HG02571 (cell line): ENCODE measurements at regions not wholly inside any gene's neighbourhood (a gene's known extent, or its start where the extent isn't known, plus 50 kb on each side); places are given as distances from the start of the nearest gene placed in this dataset.

Source experiments
- ATAC-seq: cut with Tn5 transposase; IDR thresholded peaks from one replicate; pipeline ENCODE4 v1.9.1; 2021; ENCODE audit warnings: mild to moderate bottlenecking, moderate library complexity; ENCODE audit not compliant: unreplicated experiment

DNA sequence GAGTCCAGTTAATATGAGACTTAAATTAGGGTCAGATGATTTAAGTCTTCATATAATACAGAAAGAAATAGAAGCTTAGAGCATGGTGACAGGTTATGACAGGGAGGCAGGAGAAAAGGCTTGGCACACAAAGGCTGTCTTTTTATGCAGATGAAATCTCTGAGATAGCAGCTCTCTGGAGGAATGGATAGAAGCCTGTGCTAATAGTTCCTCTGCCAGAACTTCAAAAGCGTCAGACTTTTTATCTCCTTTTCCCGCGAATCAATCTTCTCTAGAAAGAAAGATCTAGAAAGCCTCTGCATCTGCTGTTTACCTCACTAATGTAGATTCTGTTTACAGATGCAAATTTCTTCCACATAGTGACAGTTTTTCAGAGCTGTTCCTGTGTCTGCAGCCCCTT lies 1106.2 kb downstream of the XPNPEP1 start:
- ATAC-seq, result no peak

DNA sequence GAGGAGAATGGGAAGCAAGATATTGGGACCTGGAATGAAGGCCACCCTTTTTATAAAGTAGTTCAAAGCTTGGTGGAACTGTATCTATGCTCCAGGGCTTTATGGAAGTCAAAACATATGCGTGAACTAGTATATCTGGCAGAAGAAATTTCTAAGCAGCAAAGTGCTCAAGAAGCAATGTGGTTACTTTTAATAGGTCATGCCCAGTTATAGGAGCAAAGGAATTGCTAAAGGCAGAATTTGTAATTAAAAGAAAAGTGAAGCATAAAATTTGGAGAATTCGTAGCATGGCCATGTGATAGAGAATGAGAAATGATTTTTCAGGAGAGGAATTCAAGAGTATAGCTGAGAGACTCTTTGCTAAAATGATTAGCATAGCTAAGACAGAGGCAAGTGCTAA lies 1110.4 kb downstream of the XPNPEP1 start:
- no peak for ATAC-seq

DNA sequence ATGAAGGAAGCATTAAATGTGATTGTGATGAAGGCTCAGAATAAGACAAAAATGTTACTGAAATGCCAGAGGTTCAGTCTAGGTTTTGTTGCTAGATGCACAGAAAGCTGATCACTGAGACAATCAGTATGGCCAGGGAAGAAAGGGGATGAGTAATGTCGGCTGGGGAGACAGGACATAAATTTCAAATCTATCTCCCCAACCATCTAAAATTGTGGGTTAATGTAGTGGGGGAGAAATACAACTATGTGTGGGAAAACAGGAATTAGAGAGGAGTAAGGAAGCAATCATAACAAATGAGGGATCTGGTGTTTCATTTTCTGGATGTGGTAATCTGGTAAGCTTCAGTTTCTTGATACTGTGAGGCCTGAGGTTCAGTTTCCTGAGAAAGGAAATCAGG lies 1111.0 kb downstream of the XPNPEP1 start:
- ATAC-seq, result no peak

DNA sequence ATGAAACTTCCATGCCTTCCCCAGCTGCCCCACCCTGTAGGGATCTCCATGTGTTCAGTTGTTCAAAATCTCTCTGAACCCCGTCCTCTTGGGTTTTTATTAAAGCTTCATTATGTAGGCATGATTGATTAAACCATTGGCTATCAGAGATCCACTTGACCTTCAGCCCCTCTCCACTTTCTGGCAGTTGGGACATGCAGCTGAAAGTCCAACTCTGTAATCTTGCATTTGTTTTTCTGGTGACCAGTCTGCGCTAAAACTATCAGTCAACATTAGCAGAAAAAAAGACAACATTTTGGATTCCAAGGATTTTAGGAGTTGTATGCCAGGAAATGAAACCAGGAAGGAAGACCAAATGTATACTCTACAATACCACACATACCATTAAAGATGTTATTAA lies 1115.1 kb downstream of the XPNPEP1 start:
- no peak for ATAC-seq

GRCh38 chr10:108801775-108802517 lies 1121.4 kb downstream of the XPNPEP1 start:
- no peak for ATAC-seq

- ATAC-seq, result no peak
Observed at GRCh38 chr10:108801220-108801619, 1122.1 kb downstream of the XPNPEP1 start.

DNA sequence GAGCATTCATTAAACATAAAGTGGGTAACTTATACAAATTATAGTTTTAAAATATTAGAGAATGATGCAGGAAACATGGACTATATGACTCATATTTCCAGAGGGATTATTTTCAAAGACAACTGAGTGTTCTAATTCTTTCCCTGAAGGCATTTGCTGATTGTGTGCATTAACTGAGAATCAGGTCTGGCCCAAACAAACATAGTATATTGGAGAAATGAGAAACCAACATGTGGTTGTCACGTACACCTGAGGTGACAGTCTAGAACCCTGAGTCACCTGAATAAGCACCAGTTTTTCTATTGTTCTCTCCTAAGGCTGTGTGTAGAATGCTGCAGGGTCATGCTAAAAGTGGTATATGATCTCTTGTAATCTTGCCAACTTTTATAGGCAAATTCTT lies 1125.7 kb downstream of the XPNPEP1 start:
- no peak for ATAC-seq

- ATAC-seq, result no peak
Observed at GRCh38 chr10:108791794-108792474, 1131.4 kb downstream of the XPNPEP1 start.

DNA sequence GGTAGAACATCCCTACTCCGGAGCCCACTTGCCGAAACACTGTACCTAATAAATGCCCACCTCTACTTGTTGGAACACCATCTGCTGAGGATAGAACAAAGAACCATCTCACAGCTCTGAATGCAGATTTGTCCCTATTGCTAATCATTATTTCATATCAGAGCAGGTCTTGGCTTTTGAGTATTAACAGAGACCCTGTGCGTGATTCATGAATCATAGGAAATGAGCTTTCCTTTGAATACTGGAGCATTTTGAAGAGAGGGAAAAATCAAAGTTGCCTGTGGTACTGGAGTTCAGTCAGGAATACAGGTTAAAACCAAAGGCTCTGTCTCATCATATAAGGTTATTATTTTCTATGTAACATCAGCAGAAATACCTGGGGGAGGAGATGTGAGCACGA lies 1132.3 kb downstream of the XPNPEP1 start:
- no peak for ATAC-seq

GRCh38 chr10:108789919-108790318 lies 1133.4 kb downstream of the XPNPEP1 start:
- peak; percentile 53 for ATAC-seq

DNA sequence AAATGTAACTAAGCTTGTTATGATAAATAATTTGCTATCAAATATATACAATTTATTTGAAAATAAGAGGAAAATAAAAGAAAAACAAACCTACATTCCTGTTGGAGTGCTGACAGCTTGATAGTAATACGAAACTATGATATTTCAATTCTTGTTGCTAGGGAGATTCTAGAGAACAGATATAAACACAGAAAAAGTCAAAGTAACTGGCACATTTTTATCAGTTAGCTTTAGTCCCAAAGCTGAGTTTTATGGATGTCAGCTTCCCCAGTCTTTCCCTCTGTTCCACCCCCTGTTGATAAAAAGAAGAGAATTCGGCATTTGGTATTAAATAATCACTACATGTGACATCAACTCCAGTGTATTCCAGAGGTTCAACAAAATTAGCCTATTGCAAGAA lies 1134.0 kb downstream of the XPNPEP1 start:
- no peak for ATAC-seq

- no peak for ATAC-seq
Observed at GRCh38 chr10:108788891-108789290, 1134.4 kb downstream of the XPNPEP1 start.

DNA sequence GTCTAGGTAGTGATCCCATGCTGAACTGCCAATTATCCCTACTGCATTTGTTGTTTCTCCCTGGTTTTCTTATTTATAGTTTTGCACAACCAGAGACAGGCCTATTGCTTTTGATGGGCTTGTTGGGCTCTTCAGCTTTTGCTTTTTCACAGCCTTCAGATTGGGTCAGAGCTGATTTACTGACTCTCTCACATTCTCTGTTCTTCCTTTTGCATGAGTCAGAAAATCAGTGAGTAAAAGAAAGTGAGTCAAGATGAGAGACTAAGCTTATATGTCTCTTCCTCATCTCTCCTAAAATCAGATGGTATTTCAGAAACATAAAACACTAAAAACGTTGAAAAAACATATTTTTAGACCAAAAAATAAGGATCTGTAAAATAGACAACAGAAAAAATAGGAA lies 1135.4 kb downstream of the XPNPEP1 start:
- no peak for ATAC-seq

DNA sequence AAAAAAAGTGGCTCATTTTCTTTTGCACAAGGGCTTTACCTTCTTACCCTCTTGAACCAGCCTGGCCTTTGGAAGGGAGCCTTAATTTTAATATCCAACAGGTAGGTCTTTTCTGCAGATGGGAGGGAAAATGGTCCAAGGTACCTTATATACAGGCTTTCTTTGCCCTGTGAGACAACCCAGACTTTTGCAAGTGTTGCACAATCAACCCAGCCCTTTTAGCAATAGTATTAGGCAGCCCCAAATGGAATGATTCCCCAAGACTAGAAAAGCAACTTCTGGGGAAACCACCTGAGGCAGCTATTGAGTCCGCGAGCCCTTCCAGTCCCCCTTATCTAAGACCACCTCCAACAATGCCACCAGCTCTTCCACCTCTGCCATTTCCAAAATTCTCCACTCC lies 1138.3 kb downstream of the XPNPEP1 start:
- no peak for ATAC-seq

- ATAC-seq, result no peak
Observed at GRCh38 chr10:108784534-108784933, 1138.8 kb downstream of the XPNPEP1 start.

GRCh38 chr10:108783897-108784296 lies 1139.4 kb downstream of the XPNPEP1 start:
- ATAC-seq, result peak; percentile 76

DNA sequence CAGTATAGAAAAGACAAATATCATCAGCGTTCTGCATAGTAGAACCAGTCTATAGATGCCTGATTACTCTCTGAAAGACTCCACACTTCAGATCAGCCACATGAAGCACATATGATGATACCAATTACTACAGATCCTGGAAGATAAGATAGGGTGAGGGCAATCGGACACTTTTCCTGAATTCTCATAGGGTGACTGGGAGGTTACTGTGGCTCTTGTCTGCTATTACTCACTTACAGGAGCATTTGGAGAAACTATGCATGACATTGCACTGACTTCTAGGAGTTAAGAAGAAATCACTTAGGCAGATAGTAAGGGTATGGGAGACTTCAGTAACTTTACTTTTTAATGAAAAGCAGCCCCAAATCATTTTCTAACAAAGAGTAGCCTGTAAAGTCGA lies 1140.9 kb downstream of the XPNPEP1 start:
- no peak for ATAC-seq

DNA sequence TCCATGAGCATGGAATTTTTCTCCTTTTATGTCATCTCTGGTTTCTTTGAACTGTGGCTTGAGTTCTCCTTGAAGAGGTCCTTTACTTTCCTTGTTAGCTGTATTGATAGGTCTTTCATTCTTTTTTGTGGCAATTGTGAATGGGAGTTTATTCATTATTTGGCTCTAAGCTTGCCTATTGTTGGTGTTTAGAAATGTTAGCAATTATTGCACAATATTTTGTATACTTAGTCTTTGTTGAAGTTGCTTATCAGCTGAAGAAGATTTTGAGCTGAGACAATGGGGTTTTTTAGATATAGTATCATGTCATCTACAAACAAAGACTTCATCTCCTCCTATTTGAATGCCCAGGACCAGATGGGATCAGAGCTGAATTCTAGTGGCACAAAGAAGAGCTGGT lies 1143.8 kb downstream of the XPNPEP1 start:
- ATAC-seq, result no peak

- ATAC-seq, result no peak
Observed at GRCh38 chr10:108775911-108776475, 1147.3 kb downstream of the XPNPEP1 start.

GRCh38 chr10:108771106-108771505 lies 1152.2 kb downstream of the XPNPEP1 start:
- ATAC-seq, result no peak

DNA sequence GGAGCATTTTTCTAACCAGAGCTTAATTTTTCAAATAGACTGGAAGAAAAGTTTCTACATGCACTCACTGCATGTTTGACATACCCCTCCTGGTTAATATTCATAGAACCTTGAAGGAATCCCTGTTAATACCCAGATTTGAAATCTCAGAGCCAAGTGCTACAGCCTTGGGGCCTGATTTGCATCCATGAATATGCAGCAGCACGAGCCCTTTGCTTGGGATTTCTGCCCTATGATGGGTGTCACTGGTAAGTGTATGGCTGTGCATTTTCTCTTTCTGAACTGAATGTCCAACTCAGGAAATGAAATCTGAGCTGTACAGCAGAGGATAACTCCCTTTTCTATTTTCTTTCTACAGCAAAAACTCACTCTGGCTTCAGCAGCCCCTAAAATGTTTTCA lies 1157.5 kb downstream of the XPNPEP1 start:
- no peak for ATAC-seq

- ATAC-seq, result no peak
Observed at GRCh38 chr10:108757946-108758345, 1165.4 kb downstream of the XPNPEP1 start.
